Endothelial cell of umbilical vein (primary cell): ENCODE measurements at regions not wholly inside any gene's neighbourhood (a gene's known extent, or its start where the extent isn't known, plus 50 kb on each side); places are given as distances from the start of the nearest gene placed in this dataset.

Source experiments
- CTCF ChIP-seq, 2 donors: IDR thresholded peaks; 1 replicate in 1 of 2; 2 replicates in 1 of 2; pipeline ENCODE4 v1.5.1; 2011; ENCODE audit warnings: low read length in 2 of 2, mild to moderate bottlenecking in 2 of 2, moderate library complexity in 2 of 2, control low read depth in 1 of 2, inconsistent platforms in 1 of 2, low read depth in 1 of 2; ENCODE audit not compliant: insufficient read depth in 1 of 2; ENCODE audit errors: extremely low read depth in 1 of 2
- EZH2 ChIP-seq: IDR thresholded peaks from 2 replicates; pipeline ENCODE4 v1.6.1; 2012; ENCODE audit warnings: borderline replicate concordance, low read depth, mild to moderate bottlenecking, moderate library complexity, low read length, inconsistent platforms; ENCODE audit not compliant: severe bottlenecking
- FOS ChIP-seq: IDR thresholded peaks from 2 replicates; pipeline ENCODE4 v1.6.1; 2011; ENCODE audit warnings: mild to moderate bottlenecking, low read length, moderate library complexity, borderline replicate concordance; ENCODE audit not compliant: insufficient read depth
- GATA2 ChIP-seq: IDR thresholded peaks from 2 replicates; pipeline ENCODE4 v1.7.0; 2011; ENCODE audit warnings: low read depth, mild to moderate bottlenecking, moderate library complexity, mixed read lengths, low read length; ENCODE audit not compliant: insufficient read length, insufficient read depth
- MAX ChIP-seq: IDR thresholded peaks from 2 replicates; pipeline ENCODE4 v1.6.1; 2011; ENCODE audit not compliant: insufficient read depth, insufficient read length
- POLR2A ChIP-seq: IDR thresholded peaks from 2 replicates; pipeline ENCODE4 v1.6.1; 2012; ENCODE audit warnings: low read depth, mild to moderate bottlenecking, control low read depth, low read length
- POLR2AphosphoS5 ChIP-seq: IDR thresholded peaks from 2 replicates; pipeline ENCODE4 v1.6.1; 2012; ENCODE audit warnings: low read depth, mild to moderate bottlenecking, control low read depth, low read length, moderate library complexity; ENCODE audit not compliant: insufficient read depth

- no peak for TF ChIP-seq CTCF (IDR thresholded peaks at IDR 0.05; ENCODE audit: extremely low read depth in 1 of 2, insufficient read depth in 1 of 2, low read depth in 1 of 2, low read length in 2 of 2)
- no peak for TF ChIP-seq POLR2A
- no peak for TF ChIP-seq POLR2AphosphoS5
- no peak for TF ChIP-seq EZH2
- TF ChIP-seq MAX, result no peak
- TF ChIP-seq FOS, result no peak
- no peak for TF ChIP-seq GATA2
Measured at GRCh38 chr3:165459924-165460835, 264.0 kb upstream of the SLITRK3 start.
